LNCAP (cell line): ENCODE measurements at regions not wholly inside any gene's neighbourhood (a gene's known extent, or its start where the extent isn't known, plus 50 kb on each side); places are given as distances from the start of the nearest gene placed in this dataset.

ENCODE experiments used
- CTCF ChIP-seq: fragments of 450-650 bp; IDR thresholded peaks from 2 replicates; pipeline ENCODE4 v1.5.1; 2017; ENCODE audit warnings: mild to moderate bottlenecking

GRCh38 chr6:74656453-74656852 is 549.4 kb downstream of the COL12A1 start:
- no peak for TF ChIP-seq CTCF

GRCh38 chr6:74654296-74654695 is 551.6 kb downstream of the COL12A1 start:
- TF ChIP-seq CTCF = no peak

- no peak for TF ChIP-seq CTCF
These were observed 553.7 kb downstream of the COL12A1 start for GRCh38 chr6:74651948-74652842.

- no peak for TF ChIP-seq CTCF
These were observed 555.2 kb downstream of the COL12A1 start for GRCh38 chr6:74650668-74651067.

- no peak for TF ChIP-seq CTCF
These were observed 559.4 kb downstream of the COL12A1 start for GRCh38 chr6:74646461-74646860.

GRCh38 chr6:74645108-74645849 is 560.6 kb downstream of the COL12A1 start:
- no peak for TF ChIP-seq CTCF

GRCh38 chr6:74642101-74642500 is 563.8 kb downstream of the COL12A1 start:
- no peak for TF ChIP-seq CTCF
